ENCODE measurements at regions not wholly inside any gene's neighbourhood (a gene's known extent, or its start where the extent isn't known, plus 50 kb on each side); places are given as distances from the start of the nearest gene placed in this dataset.

DNA sequence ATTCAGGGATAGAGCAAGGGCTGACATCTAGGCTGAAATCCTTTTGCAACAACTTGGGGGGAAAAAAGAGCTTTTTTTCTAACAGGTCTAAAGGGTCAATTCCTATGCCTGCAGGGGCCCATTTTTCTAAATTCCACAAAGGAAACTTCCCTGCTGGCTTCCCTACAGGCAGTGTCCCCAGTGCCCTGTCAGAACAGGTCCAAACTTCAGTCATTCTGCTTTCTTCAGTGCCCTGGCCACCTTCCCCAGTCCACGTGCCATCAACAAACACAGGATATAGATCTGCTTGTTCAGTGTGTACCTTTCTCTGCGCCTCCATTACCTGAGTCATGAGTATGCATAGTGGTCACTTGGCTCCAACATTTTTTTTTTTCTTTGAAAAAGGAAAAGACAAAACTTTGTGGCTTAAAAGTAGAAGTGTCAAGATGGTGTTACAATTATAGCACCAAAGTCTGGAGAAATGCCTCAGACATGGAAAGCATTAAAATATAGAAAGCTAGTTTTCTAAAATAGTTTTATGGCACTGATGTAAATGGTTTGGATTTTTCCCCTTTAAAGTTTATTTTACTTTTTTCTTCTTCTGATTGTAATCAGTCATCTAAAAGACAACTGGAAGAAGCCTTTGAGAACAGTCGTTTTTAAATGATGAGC lies 84.0 kb upstream of the JADE1 start (continued):
- TF ChIP-seq, protein P1, sequence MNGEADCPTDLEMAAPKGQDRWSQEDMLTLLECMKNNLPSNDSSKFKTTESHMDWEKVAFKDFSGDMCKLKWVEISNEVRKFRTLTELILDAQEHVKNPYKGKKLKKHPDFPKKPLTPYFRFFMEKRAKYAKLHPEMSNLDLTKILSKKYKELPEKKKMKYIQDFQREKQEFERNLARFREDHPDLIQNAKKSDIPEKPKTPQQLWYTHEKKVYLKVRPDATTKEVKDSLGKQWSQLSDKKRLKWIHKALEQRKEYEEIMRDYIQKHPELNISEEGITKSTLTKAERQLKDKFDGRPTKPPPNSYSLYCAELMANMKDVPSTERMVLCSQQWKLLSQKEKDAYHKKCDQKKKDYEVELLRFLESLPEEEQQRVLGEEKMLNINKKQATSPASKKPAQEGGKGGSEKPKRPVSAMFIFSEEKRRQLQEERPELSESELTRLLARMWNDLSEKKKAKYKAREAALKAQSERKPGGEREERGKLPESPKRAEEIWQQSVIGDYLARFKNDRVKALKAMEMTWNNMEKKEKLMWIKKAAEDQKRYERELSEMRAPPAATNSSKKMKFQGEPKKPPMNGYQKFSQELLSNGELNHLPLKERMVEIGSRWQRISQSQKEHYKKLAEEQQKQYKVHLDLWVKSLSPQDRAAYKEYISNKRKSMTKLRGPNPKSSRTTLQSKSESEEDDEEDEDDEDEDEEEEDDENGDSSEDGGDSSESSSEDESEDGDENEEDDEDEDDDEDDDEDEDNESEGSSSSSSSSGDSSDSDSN (CRISPR knock-in tag; IDR thresholded peaks at IDR 0.05): no peak
- no peak for TF ChIP-seq ZNF263 (CRISPR knock-in tag; IDR thresholded peaks at IDR 0.05)
- no peak for TF ChIP-seq ZNF616 (CRISPR knock-in tag; IDR thresholded peaks at IDR 0.05; ENCODE audit: low read depth)
- no peak for TF ChIP-seq NR2F6 (IDR thresholded peaks at IDR 0.05)
- 0 out of 2 replicates have a peak, but pooled peaks have one; percentile 27 for TF ChIP-seq NR2F6 (CRISPR knock-in tag; IDR thresholded peaks at IDR 0.05)
- TF ChIP-seq, protein P2, sequence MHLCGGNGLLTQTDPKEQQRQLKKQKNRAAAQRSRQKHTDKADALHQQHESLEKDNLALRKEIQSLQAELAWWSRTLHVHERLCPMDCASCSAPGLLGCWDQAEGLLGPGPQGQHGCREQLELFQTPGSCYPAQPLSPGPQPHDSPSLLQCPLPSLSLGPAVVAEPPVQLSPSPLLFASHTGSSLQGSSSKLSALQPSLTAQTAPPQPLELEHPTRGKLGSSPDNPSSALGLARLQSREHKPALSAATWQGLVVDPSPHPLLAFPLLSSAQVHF (CRISPR knock-in tag; IDR thresholded peaks at IDR 0.05): no peak
- TF ChIP-seq ZNF879 (CRISPR knock-in tag; IDR thresholded peaks at IDR 0.05): no peak
- TF ChIP-seq ETV6 (CRISPR knock-in tag; conservative IDR thresholded peaks at IDR 0.05): no peak
- TF ChIP-seq, protein P3, sequence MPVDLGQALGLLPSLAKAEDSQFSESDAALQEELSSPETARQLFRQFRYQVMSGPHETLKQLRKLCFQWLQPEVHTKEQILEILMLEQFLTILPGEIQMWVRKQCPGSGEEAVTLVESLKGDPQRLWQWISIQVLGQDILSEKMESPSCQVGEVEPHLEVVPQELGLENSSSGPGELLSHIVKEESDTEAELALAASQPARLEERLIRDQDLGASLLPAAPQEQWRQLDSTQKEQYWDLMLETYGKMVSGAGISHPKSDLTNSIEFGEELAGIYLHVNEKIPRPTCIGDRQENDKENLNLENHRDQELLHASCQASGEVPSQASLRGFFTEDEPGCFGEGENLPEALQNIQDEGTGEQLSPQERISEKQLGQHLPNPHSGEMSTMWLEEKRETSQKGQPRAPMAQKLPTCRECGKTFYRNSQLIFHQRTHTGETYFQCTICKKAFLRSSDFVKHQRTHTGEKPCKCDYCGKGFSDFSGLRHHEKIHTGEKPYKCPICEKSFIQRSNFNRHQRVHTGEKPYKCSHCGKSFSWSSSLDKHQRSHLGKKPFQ (CRISPR knock-in tag; IDR thresholded peaks at IDR 0.05; ENCODE audit: insufficient replicate concordance): no peak
- TF ChIP-seq CHD4 (IDR thresholded peaks at IDR 0.05; ENCODE audit: borderline replicate concordance, low read length): no peak
- TF ChIP-seq TBX2 (CRISPR knock-in tag; IDR thresholded peaks at IDR 0.05; ENCODE audit: borderline replicate concordance): peak; percentile 27; the same call in 1 of the 2 replicates
- no peak for TF ChIP-seq ZNF772 (CRISPR knock-in tag; IDR thresholded peaks at IDR 0.05)
- TF ChIP-seq ZNF530 (CRISPR knock-in tag; IDR thresholded peaks at IDR 0.05; ENCODE audit: low read depth): no peak
- no peak for TF ChIP-seq ZNF510 (CRISPR knock-in tag; IDR thresholded peaks at IDR 0.05; ENCODE audit: low read depth)
- TF ChIP-seq, protein P4, sequence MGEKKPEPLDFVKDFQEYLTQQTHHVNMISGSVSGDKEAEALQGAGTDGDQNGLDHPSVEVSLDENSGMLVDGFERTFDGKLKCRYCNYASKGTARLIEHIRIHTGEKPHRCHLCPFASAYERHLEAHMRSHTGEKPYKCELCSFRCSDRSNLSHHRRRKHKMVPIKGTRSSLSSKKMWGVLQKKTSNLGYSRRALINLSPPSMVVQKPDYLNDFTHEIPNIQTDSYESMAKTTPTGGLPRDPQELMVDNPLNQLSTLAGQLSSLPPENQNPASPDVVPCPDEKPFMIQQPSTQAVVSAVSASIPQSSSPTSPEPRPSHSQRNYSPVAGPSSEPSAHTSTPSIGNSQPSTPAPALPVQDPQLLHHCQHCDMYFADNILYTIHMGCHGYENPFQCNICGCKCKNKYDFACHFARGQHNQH (CRISPR knock-in tag; IDR thresholded peaks at IDR 0.05): no peak
- no peak for TF ChIP-seq ZNF451 (CRISPR knock-in tag; IDR thresholded peaks at IDR 0.05)
- no peak for TF ChIP-seq GFI1 (CRISPR knock-in tag; IDR thresholded peaks at IDR 0.05; ENCODE audit: borderline replicate concordance)
- no peak for TF ChIP-seq HMGA1 (CRISPR knock-in tag; conservative IDR thresholded peaks at IDR 0.05)
- TF ChIP-seq, protein P5, sequence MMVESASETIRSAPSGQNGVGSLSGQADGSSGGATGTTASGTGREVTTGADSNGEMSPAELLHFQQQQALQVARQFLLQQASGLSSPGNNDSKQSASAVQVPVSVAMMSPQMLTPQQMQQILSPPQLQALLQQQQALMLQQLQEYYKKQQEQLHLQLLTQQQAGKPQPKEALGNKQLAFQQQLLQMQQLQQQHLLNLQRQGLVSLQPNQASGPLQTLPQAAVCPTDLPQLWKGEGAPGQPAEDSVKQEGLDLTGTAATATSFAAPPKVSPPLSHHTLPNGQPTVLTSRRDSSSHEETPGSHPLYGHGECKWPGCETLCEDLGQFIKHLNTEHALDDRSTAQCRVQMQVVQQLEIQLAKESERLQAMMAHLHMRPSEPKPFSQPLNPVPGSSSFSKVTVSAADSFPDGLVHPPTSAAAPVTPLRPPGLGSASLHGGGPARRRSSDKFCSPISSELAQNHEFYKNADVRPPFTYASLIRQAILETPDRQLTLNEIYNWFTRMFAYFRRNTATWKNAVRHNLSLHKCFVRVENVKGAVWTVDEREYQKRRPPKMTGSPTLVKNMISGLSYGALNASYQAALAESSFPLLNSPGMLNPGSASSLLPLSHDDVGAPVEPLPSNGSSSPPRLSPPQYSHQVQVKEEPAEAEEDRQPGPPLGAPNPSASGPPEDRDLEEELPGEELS (CRISPR knock-in tag; IDR thresholded peaks at IDR 0.05): peak; percentile 70
- no peak for TF ChIP-seq ZNF282 (IDR thresholded peaks at IDR 0.05; ENCODE audit: partially characterized antibody)
- TF ChIP-seq ZNF737 (CRISPR knock-in tag; IDR thresholded peaks at IDR 0.05; ENCODE audit: borderline replicate concordance): no peak
- no peak for TF ChIP-seq ZNF766 (CRISPR knock-in tag; IDR thresholded peaks at IDR 0.05; ENCODE audit: borderline replicate concordance)
- TF ChIP-seq, protein P6, sequence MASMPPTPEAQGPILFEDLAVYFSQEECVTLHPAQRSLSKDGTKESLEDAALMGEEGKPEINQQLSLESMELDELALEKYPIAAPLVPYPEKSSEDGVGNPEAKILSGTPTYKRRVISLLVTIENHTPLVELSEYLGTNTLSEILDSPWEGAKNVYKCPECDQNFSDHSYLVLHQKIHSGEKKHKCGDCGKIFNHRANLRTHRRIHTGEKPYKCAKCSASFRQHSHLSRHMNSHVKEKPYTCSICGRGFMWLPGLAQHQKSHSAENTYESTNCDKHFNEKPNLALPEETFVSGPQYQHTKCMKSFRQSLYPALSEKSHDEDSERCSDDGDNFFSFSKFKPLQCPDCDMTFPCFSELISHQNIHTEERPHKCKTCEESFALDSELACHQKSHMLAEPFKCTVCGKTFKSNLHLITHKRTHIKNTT (CRISPR knock-in tag; IDR thresholded peaks at IDR 0.05): no peak

Measured in HepG2 (cell line).